ENCODE measurements at regions not wholly inside any gene's neighbourhood (a gene's known extent, or its start where the extent isn't known, plus 50 kb on each side); places are given as distances from the start of the nearest gene placed in this dataset.

DNA sequence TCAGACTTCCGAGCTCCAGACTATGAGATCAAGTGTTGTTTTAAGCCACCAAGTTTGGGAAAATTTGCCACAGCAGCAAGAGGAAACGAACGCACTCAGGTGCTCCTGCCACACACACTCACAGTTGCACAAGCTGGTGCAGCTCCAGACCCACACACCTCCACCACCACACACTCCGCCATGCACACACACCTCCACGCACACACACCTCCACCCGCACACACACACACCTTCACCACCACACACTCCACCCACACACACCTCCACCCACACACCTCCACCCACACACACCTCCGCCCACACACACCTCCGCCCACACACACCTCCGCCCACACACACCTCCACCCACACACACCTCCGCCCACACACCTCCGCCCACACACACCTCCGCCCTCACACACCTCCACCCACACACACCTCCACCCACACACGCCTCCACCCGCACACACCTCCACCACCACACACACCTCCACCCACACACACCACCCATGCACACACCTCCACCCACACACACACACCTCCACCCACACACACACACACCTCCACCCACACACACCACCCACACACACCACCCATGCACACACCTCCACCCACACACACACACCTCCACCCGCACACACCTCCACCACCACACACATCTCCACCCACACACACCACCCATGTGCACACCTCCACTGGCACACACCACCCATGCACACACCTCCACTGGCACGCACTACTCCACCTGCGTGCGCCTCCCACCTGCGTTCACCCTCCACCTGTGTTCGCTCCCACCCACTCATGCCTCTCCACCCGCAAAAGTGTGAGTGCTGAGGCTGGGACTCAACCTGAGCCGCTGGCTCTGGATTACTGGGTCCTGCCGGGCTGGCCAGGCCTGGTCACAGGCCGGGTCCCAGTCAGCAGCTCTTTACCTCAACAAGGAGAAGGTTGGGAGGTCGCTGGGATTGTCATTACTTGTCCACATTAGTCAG is 175.6 kb downstream of the BMP7 start:
- DNase-seq = no peak

DNA sequence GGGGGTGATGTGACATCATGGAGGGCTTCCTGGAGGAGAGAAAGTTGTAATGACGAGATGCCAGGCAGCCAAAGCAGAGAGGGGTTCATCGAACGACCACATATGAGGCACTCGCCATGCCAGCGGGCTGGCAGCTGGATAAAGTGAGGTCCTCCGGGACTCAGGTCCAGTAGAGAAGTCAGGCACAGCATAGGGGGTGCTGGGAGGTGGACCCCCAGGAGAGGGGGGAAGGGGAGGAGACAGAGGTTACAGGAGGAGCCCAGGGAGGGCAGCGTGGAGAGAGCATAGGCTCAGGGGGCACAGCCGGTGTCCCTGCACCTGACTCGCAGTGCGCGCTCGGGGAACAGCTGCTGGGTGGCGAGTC is 174.7 kb downstream of the BMP7 start:
- DNase-seq = no peak

DNA sequence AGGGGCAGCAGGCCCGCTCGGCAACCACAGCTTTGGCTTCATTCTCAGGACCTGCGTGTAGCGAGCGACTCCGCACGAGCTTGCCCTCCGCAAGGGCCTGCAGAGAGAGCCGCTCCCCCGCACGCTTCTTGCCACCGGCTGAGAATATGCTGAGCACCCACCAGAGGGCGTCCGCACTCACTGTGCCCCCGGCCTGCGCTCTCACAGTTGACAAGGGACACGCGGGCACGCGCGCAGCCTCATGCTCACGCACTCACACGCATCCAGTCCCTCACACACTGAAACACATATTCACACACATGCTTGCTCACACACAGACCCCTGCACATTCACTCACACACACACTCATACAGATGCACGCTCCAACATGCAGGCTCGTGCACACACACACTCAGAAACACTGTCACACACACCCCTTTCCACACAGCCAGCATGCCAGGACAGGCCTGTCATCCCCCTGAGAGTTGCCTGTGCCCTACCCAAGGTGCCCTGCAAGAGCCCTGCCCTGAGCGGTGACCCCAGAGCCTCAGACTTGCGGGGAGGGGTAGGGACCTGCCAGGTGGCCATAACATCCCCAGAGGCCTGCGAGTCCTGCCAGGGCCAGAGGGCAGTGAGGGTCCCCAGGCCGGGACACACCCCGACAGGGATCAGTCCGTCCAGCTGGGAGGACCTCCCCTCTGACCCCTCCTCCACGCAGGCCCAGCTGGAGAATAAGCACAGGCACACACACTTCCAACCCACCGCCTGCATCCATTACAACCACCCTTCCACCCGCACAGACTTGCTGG is 174.1 kb downstream of the BMP7 start:
- DNase-seq = peak; percentile 49

DNA sequence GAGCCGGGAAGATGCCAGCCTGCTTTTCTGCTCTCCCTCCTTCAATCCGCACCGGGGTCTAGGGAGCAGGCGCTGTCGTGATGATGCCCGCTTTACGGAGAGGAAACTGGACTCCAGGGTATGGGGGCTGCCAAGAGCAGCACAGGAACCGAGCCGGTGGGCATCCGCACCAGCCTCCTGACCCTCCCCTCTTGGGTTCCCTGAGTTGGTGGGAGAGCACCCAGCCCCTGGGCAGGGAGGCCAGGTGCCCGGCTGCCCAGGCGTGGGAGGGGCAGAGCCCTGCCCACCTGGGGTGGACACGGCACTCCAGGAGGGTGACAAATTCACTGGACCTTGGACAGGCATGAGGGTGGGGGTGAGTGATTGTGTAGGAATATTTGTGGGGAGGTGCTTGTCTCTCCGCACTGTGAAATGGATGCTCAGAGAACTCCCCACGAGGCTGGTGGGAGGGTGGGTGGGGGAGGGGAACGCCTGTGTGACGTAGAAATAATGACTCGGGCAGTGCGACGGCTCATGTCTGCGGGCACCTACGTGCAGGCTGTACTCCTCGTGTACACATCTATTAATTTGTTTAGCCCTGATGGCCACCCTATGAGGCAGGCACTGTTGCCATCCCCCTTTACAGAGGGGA is 173.4 kb downstream of the BMP7 start:
- no peak for DNase-seq

DNA sequence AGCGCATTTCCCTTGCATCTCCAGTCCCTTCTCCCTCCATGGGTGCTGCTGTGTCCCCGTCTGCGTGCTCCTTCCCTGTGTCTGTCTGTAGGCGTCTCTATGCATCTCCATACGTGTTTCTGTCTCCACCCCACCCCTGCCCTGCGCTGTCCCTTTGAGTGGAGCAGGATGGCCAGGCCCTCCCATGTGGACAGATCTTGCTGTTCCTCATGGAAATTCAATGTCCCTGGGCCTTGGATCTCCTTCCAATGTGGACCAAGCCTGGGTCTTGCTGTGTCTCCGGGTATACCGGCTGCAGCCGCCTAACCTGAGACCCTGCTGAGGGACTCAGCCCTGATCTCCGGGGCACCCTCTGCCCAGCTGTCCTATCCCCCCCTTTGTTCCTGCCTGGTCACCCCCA is 172.7 kb downstream of the BMP7 start:
- no peak for DNase-seq

DNA sequence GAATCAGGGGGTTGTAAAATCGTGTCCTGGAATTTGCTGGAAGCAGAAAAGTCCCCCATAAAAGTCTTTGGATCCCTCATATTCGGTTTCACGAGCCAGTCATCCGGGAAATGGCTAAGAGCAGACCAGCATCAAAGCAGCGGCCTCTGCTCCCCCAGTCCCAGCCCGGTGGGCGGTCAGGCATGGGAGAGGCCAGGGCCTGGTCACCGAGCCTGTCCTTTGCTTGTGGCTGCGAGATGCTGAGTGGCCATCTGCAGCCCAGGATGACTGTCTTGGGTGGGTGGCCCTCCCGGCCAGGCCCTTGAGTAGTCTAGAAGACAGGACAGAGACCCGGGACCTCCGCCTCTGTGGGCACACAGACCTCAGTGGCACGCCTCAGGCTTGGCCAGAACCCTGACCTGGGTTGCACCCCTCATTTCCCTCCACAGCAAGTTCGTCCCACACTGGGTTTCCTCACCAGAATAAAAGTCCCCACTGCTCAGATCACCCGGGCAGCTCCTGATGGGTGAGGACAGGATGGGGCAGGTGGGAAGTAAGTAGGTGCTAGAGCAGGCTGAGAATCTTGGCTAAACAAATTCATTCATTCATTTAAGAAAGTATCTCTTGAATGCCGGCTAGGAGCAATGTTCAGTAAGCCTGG is 172.1 kb downstream of the BMP7 start:
- DNase-seq = no peak

DNA sequence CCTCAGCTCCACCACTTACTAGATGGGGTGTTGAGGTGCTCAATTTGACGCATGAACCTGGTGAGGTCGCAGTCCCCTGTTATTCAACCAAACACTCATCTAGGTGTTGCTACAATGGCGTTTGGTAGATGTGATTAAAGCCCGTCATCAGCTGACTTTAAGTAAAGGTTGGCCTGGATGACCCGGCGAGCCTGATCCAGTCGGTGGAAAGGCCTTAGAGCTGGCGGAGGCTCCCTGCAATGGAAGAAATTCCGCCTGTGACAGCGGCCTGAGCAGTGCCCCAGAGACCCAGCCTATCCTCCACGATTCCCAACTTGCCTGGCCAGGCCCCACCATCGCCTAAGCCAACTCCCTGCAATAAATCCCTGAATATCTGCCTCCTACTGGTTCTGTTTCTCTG is 171.4 kb downstream of the BMP7 start:
- DNase-seq = no peak

DNA sequence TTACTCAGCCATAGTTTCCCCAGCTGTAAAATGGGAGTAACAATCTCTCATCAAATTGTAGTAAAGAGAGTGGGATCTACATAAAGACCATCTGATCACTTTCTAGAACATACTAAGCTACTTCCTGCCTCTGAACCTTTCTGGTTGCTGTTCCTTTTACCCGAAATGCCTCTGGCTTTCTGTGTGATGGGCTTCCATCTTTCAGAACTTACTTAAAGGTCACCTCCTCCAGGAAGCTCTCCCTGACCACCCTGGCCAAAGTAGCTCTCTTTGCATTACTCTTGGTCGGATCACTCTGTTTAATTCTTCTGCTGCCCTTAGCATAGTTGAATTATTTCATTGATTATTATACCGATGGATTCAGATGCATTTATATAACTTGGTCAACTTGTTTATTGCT is 171.0 kb downstream of the BMP7 start:
- DNase-seq = no peak

DNA sequence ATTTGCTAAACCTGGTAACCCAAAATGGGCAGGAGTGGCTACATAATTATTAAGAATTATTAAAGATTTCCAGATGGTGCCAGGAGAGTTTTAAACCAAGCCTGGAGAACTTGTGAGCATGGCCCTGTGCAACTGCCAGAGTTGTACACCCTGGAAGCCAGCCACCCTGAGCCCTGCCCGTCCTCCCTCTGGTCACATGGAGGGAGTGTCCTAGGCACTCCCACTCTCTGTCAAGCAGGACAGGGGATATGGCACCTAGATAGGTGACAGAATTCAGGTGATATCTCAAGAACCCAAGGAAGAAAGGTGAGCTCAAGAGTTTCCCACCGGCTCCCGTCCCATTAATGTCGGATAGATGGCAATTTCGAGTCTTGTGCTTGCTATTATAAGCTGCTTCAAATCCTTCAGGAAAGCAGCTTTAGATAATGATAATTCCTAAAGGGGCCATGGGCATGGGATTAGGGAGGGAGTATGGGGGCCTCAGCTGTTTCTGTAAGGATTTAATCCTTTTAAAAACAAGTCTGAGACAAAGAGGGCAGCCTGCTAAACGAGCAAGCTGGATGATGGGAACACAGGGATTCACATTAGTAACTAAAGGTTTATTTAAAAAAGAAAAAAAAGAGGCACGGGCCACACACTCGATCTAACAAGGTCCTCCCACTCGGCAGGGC is 169.1 kb downstream of the BMP7 start:
- DNase-seq = no peak

DNA sequence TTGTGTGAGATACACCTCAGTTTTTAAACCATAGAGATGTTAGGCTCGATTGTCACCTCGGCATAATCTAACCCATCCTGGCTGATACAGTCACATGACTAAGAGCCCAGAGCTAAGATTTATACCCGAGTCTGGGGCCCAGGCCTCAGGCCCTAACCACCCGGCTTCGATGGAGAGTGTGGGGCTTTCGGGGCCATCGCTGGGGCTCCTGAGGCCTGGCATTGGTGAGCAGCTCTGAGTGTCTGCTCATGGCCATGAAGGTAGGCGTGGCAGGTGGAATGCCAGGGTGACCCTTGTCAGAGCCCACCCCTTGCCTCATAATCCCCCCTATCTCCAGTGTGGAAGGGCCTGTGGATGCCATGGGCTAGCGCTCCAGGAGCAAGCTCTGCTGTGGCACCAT is 164.3 kb downstream of the BMP7 start:
- no peak for DNase-seq

DNA sequence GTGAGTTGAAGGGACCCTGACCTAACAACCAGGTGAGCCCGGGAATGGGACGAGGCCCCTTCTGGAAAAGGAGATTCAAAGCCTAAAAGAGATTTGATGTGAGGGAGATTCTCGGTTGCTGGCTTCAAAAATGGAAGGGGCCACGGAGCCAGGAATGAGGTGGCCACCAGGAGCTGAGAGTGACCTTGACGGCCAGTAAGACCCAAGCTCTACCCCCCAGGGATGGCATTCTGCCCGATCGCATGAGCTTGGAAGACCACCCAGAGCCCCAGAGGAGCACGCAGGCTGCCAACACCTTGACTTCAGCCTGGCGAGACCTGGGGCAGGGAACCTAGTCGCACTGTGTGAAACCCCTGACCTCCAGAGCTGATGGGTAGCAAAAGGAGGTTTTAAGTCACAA is 163.9 kb downstream of the BMP7 start:
- no peak for DNase-seq

DNA sequence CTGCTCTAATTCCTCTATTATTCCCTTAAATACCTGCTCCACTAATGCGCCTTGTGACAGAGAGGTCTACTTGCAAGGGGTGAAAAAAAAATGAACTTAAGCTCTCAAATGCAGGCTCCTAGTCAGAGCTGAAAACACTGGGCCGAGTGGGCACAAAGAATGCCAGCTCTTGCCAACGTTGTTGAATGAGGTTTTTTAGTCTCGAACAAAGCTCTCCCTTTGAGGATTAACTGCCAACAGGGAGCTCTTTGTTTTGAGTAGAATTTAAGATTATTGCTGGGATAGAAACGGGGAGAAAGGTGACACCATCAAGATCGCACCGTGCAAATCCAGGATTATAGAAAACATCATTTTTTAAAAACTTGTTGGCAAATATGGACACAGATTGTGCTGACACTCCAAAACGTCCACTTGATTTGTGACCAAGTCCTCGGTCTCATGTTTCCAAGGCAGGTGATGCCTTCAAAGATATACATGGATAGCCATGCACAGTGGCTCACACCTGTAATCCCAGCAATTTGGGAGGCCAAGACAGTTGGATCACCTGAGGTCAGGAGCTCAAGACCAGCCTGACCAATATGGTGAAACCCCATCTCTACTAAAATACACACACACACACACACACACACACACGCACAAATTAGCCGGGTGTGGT is 163.2 kb downstream of the BMP7 start:
- DNase-seq = no peak

DNA sequence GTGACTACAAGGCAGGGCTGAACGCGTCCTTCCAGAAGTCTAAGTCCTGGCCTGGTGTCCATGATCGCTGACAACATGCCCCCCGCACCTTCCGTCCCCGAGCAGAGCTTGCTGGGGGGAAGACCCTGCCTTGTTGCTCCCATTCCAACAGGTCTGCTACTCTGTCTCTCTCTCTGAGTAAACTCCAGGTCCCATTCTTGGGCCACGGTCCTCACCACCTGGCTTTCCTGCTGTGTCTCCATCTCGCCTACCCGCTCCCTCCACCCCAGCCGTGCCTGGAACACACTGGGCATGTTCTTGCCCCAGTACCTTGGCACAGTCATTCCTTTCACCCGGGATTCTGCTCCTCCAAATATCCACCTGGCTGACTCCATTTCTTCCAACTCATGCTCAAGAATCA is 162.3 kb downstream of the BMP7 start:
- DNase-seq = no peak

DNA sequence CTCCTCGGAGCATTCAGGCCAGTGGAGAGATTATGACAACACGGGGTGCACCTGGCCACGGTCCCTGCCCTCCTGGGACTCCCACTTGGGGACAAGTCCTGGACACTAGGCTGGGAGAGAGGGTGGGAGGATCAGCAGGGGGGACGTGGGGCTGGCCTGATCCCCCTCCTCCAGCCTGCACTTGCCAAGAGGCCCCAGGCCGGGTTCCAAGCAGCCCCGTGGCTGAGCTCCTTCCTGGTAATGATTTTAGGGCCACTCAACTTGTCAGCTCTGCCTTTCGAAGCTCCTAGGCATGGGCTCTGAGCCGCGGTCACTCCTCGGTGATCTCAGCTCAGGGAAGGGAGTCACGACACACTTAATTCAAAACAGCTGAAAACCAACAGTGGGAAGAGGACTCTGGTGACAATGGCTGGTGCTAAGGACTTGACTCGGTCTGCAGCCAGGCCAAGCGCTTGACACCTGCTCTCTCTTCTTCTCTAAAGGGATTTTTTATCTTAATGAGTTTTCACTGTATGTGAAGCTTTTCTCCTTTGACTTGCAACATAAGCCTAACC is 161.7 kb downstream of the BMP7 start:
- no peak for DNase-seq

DNA sequence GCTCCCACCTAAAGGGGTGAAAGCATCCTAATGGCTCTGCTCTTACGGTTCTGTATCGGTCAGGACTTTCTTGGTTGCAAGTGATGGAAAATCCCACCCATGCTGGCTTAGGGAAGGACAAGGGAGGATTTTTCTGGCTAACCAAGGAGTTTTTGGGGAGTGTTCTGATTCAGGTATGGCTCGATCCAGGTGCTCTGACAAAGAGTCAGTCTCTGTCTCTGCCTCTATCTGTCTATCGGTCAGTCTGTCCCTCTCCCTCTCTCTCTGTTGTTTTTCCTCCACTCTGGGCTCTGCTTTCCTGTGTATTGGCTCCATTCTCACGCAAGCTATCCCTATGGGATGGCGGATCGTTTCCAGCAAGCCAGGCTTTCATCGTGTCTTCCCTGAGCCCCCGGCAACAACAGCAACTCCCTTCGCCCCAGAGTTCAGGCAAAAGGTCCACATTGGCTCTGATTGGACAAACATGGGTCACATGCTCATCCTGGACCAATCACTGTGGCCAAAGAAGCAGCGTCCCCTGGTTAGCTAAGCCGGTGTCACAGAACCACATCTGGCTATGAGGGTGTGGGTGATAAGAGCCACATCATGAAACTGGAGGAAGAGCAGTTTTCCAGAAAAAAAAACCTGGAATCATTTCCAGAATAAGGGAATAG is 160.3 kb downstream of the BMP7 start:
- no peak for DNase-seq

DNA sequence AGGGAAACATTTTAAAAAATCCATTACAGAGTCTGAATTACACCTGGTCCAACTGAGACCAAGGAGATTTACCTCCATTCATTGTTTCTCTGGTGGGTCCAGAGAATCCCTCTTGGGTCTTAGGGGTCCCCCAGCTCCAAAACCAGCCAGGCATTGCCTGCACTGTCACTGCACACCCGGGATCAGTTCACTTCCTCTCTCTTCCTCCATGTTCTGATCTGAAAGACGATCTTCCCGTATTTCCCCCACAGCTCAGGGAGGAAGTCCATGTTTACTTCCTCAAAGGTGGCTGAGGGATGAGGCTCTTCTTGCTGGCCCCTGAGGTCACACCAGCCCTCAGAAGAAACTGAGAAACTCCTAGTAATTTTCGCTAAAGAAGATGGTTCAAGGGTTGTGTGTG is 159.7 kb downstream of the BMP7 start:
- DNase-seq = no peak

DNA sequence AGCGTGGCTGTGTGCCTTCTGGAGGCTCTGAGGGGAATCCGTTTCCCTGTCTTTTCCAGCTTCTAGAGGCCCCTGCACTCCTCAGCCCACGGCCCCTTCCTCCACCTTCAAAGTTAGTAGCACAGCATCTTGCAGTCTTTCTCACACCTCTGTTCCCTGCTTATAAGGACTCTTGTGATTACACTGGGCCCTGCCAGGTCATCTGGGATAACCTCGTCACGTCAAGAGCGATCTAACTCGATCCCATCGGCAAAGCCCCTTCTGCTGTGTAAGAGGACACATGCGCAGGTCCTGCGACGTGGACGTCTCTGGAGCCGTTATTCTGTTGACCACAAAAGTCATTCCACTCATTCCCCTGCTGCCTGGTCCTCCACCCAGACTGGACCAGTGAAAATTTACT is 159.2 kb downstream of the BMP7 start:
- DNase-seq = no peak

DNA sequence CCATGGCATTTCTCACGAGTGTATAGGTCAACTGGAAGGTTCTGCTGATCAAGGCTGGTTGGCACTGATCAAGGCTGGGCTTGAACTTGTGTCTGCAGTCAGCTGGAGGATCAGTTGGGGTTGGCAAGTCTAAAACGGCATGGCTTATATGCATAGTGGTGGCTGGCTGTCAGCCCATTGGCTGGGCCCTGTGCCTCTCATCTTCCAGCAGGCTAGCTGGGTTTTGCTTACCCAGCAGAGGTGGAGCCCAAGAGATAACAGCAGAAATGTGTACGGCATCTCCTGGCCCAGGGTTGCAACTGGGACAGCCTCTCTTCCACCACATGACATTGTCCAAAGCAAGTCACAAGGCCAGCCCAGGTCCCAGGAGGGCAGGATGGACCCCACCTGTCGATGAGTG is 158.2 kb downstream of the BMP7 start:
- no peak for DNase-seq

DNA sequence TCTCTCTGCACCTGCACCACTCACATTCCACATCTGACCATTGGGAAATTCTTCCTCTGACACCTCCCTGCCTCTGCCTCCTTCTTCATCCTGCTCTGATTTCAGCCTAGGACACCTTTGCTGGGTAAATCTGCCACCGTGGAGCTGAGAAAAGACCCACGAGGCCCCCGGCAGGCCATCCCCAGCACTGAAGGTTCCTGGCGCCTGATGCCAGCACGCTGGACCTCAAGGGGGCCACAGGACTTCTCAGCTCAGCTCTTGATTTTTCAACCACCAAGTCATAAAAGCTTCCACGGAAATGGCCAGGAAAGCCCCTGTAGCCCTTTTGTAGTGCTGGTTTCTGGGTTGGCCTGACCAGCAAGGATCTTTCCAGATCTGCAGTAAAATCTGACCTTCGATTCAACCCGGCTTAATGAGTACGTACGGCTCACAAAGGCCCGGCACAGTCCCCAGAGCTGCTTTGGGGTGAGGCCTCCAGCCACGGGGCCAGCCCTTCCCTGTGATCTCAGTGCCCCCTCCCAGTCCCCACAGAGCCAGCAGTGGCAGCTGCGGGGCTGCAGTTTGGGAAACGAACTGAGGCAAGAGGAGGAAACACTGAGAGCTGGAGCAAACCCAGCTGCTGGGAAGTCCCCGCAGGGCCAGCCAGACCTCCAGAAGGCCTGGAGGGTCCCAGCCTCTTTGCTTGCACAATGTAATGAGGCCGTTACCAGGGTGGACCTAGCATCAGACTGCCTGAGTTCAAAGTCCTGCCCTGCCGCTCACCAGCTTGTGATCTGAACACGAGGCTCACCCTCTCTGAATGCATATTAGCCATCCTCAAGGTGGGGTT is 157.5 kb downstream of the BMP7 start:
- no peak for DNase-seq

DNA sequence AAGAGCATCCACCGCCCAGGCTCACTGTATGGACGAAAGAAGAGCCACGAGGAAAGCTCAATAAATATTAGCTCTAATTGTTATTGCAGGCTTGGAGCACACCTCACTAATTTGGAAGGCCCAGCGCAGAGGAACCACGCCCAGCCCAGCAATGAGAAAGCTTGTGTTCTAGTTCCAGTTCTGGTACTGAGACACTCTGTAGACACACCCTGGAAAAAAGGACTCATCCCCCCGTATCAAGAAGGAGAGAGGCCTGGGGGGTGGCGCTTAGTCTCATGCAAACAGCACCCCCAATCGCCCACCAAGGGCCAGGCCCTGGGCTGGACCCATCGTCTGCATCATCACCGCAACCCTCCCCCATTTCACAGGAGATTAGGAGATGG is 156.9 kb downstream of the BMP7 start:
- no peak for DNase-seq
